H9 (cell line): ENCODE measurements at regions not wholly inside any gene's neighbourhood (a gene's known extent, or its start where the extent isn't known, plus 50 kb on each side); places are given as distances from the start of the nearest gene placed in this dataset.

Experiments used
- DNase-seq: peaks from one replicate; pipeline ENCODE4 v3.0.0-alpha.2; 2017
- H2AFZ ChIP-seq: one replicate; pipeline ENCODE4 v1.6.1; 2013; ENCODE audit warnings: mild to moderate bottlenecking, low read length, control low read depth, moderate library complexity
- H2AK5ac ChIP-seq: 2 replicates; pipeline ENCODE4 v1.6.1; 2013; ENCODE audit warnings: low read length, control low read depth, mixed read lengths; ENCODE audit not compliant: insufficient read length
- H2BK120ac ChIP-seq: one replicate; pipeline ENCODE4 v1.6.1; 2013; ENCODE audit warnings: low read depth, mild to moderate bottlenecking, low read length, control low read depth, inconsistent platforms; ENCODE audit not compliant: poor library complexity, severe bottlenecking
- H2BK12ac ChIP-seq: 2 replicates; pipeline ENCODE4 v1.6.1; 2013; ENCODE audit warnings: low read length, control low read depth, mixed read lengths, low read depth; ENCODE audit not compliant: insufficient read length
- H2BK15ac ChIP-seq: 2 replicates; pipeline ENCODE4 v1.6.1; 2013; ENCODE audit warnings: low read depth, low read length, control low read depth
- H2BK20ac ChIP-seq: one replicate; pipeline ENCODE4 v1.6.1; 2013; ENCODE audit warnings: low read depth, mild to moderate bottlenecking, low read length, control low read depth, inconsistent platforms; ENCODE audit not compliant: poor library complexity, severe bottlenecking
- H2BK5ac ChIP-seq: 2 replicates; pipeline ENCODE4 v1.6.1; 2013; ENCODE audit warnings: low read length, control low read depth, mixed read lengths; ENCODE audit not compliant: insufficient read length
- H3K14ac ChIP-seq: 2 replicates; pipeline ENCODE4 v1.6.1; 2013; ENCODE audit warnings: low read length, control low read depth; ENCODE audit not compliant: insufficient read depth
- H3K18ac ChIP-seq: 2 replicates; pipeline ENCODE4 v1.6.1; 2013; ENCODE audit warnings: low read depth, mild to moderate bottlenecking, mixed read lengths, low read length, control low read depth; ENCODE audit not compliant: insufficient read length
- H3K23ac ChIP-seq: 2 replicates; pipeline ENCODE4 v1.6.1; 2013; ENCODE audit warnings: low read length, control low read depth, mixed read lengths, low read depth; ENCODE audit not compliant: insufficient read length
- H3K23me2 ChIP-seq: 2 replicates; pipeline ENCODE4 v1.6.1; 2013; ENCODE audit warnings: low read depth, mild to moderate bottlenecking, mixed read lengths, low read length, control low read depth; ENCODE audit not compliant: insufficient read length, poor library complexity, severe bottlenecking
- H3K27ac ChIP-seq: 2 replicates; pipeline ENCODE4 v1.5.1; 2013; ENCODE audit warnings: low read length, control low read depth, mixed read lengths, low read depth; ENCODE audit not compliant: insufficient read length
- H3K27me3 ChIP-seq: 2 replicates; pipeline ENCODE4 v1.6.1; 2013; ENCODE audit warnings: low read length, control low read depth, inconsistent platforms; ENCODE audit not compliant: insufficient read depth
- H3K4ac ChIP-seq: 2 replicates; pipeline ENCODE4 v1.6.1; 2013; ENCODE audit warnings: low read depth, mild to moderate bottlenecking, control low read depth, inconsistent platforms, low read length, moderate library complexity
- H3K4me1 ChIP-seq: 2 replicates; pipeline ENCODE4 v1.6.1; 2013; ENCODE audit warnings: low read length, control low read depth, inconsistent platforms; ENCODE audit not compliant: insufficient read depth
- H3K4me2 ChIP-seq: 2 replicates; pipeline ENCODE4 v1.6.1; 2013; ENCODE audit warnings: low read length, control low read depth, mixed read lengths; ENCODE audit not compliant: insufficient read length, insufficient read depth
- H3K56ac ChIP-seq: 2 replicates; pipeline ENCODE4 v1.6.1; 2013; ENCODE audit warnings: low read depth, mild to moderate bottlenecking, mixed read lengths, low read length, control low read depth; ENCODE audit not compliant: insufficient read length
- H3K79me1 ChIP-seq: 2 replicates; pipeline ENCODE4 v1.6.1; 2013; ENCODE audit warnings: low read depth, mild to moderate bottlenecking, moderate library complexity, low read length, control low read depth, inconsistent platforms; ENCODE audit not compliant: insufficient read depth, poor library complexity, severe bottlenecking
- H3K79me2 ChIP-seq: 2 replicates; pipeline ENCODE4 v1.6.1; 2013; ENCODE audit warnings: low read length, control low read depth, inconsistent platforms; ENCODE audit not compliant: insufficient read depth
- H3K9ac ChIP-seq: 2 replicates; pipeline ENCODE4 v1.6.1; 2013; ENCODE audit warnings: low read length, control low read depth, mixed read lengths; ENCODE audit not compliant: insufficient read length; ENCODE audit errors: extremely low read depth
- H3K9me3 ChIP-seq: one replicate; pipeline ENCODE4 v1.6.1; 2013; ENCODE audit warnings: low read depth, low read length, inconsistent platforms; ENCODE audit not compliant: control insufficient read depth
- H3T11ph ChIP-seq: one replicate; pipeline ENCODE4 v1.6.1; 2013; ENCODE audit warnings: mild to moderate bottlenecking, low read length, control low read depth, inconsistent platforms
- H4K20me1 ChIP-seq: one replicate; pipeline ENCODE4 v1.6.1; 2013; ENCODE audit not compliant: control insufficient read depth, insufficient read length, insufficient read depth
- H4K5ac ChIP-seq: 2 replicates; pipeline ENCODE4 v1.6.1; 2013; ENCODE audit warnings: low read depth, mild to moderate bottlenecking, mixed read lengths, low read length, control low read depth; ENCODE audit not compliant: insufficient read length
- H4K8ac ChIP-seq: replicated peaks from 2 replicates; pipeline ENCODE4 v1.6.1; 2013; ENCODE audit warnings: low read length, control low read depth, mixed read lengths, low read depth; ENCODE audit not compliant: insufficient read length
- H4K91ac ChIP-seq: 2 replicates; pipeline ENCODE4 v1.6.1; 2013; ENCODE audit warnings: low read depth, mild to moderate bottlenecking, moderate library complexity, mixed read lengths, low read length, control low read depth; ENCODE audit not compliant: insufficient read length
- H3K27ac Mint-ChIP-seq, 3 experiments: 2 replicates in 2 of 3; 3 replicates in 1 of 3; pipeline ENCODE4 v1.8.0; 2020 to 2021; ENCODE audit warnings: mixed read lengths in 3 of 3, mild to moderate bottlenecking in 1 of 3, moderate library complexity in 1 of 3
- H3K27me3 Mint-ChIP-seq: 2 replicates; pipeline ENCODE4 v1.8.0; 2021; ENCODE audit warnings: low read depth, mild to moderate bottlenecking, moderate library complexity, mixed read lengths
- H3K36me3 Mint-ChIP-seq, 3 experiments: 2 replicates in 2 of 3; 3 replicates in 1 of 3; pipeline ENCODE4 v1.8.0; 2020 to 2021; ENCODE audit warnings: low read depth in 3 of 3, mixed read lengths in 3 of 3; ENCODE audit not compliant: insufficient read depth in 1 of 3
- H3K4me1 Mint-ChIP-seq, 2 experiments: 2 replicates each; pipeline ENCODE4 v1.8.0; 2020; ENCODE audit warnings: mixed read lengths in 2 of 2
- H3K4me3 Mint-ChIP-seq, 2 experiments: 2 replicates in 1 of 2; 3 replicates in 1 of 2; pipeline ENCODE4 v1.8.0; 2020 to 2021; ENCODE audit warnings: mild to moderate bottlenecking in 2 of 2, mixed read lengths in 2 of 2, moderate library complexity in 1 of 2
- H3K9me3 Mint-ChIP-seq, 2 experiments: 2 replicates in 1 of 2; 3 replicates in 1 of 2; pipeline ENCODE4 v1.8.0; 2020; ENCODE audit warnings: mild to moderate bottlenecking in 2 of 2, mixed read lengths in 2 of 2, moderate library complexity in 1 of 2
- CTCF ChIP-seq: fragments of 200-600 bp; sonication (generic); conservative IDR thresholded peaks from 3 replicates; pipeline ENCODE4 v1.8.0; 2021; ENCODE audit warnings: antibody characterized with exemption, mild to moderate bottlenecking
- WGBS: extraction: QIAGEN DNeasy Blood & Tissue Kit; methylation state at CpG from one replicate; pipeline ENCODE4 v1.1.7; 2013; ENCODE audit warnings: missing lambda C conversion rate, low lambda C conversion rate, mixed read lengths; ENCODE audit not compliant: insufficient read length; ENCODE audit errors: extremely low coverage; 5-methylcytosine and 5-hydroxymethylcytosine counted together

GRCh38 chr13:40231751-40232150, 434.7 kb downstream of the FOXO1 start:
- H3K4ac ChIP-seq, result no peak overlapping the region
- no peaks in the 10 kb centered on the region for H3K23me2 ChIP-seq
- no peaks in the 10 kb centered on the region for H3K79me2 ChIP-seq
- no peak overlapping the region for H4K5ac ChIP-seq
- no peaks in the 10 kb centered on the region; a peak in 1 of 7 replicates for H3K36me3 Mint-ChIP-seq
- H3K4me1 ChIP-seq, result no peaks in the 10 kb centered on the region
- TF ChIP-seq CTCF, result no peak
- H3K27ac ChIP-seq, result no peak overlapping the region
- no peak overlapping the region for H3K56ac ChIP-seq
- H3K9me3 Mint-ChIP-seq, result no peaks in the 10 kb centered on the region
- H3K23ac ChIP-seq, result no peak overlapping the region
- H2AFZ ChIP-seq, result no peak overlapping the region
- WGBS, result no CpG with 5 or more reads among the region's 3 CpGs
- no peak overlapping the region for H3T11ph ChIP-seq
- no peak overlapping the region for H3K14ac ChIP-seq
- peaks cover 10 to 12% of the 10 kb centered on the region in 2 experiments for H3K4me1 Mint-ChIP-seq
- no peaks in the 10 kb centered on the region for H4K20me1 ChIP-seq
- no peaks in the 10 kb centered on the region for H3K79me1 ChIP-seq
- no peak overlapping the region for H3K4me3 Mint-ChIP-seq
- no peaks in the 10 kb centered on the region for H3K27me3 ChIP-seq
- no peak overlapping the region for H2BK20ac ChIP-seq
- no peak overlapping the region for H3K9ac ChIP-seq
- H3K4me2 ChIP-seq, result no peak overlapping the region
- no peak overlapping the region for H2AK5ac ChIP-seq
- no peak overlapping the region for H2BK12ac ChIP-seq
- DNase-seq, result no peak
- no peak overlapping the region for H4K8ac ChIP-seq
- no peak overlapping the region for H2BK120ac ChIP-seq
- H3K27ac Mint-ChIP-seq, result no peak overlapping the region
- no peak overlapping the region for H2BK15ac ChIP-seq
- H3K27me3 Mint-ChIP-seq, result no peaks in the 10 kb centered on the region; the same call in 1 of the 2 replicates
- H4K91ac ChIP-seq, result no peak overlapping the region
- H3K18ac ChIP-seq, result no peak overlapping the region
- H2BK5ac ChIP-seq, result no peak overlapping the region
- H3K9me3 ChIP-seq, result no peaks in the 10 kb centered on the region
